Epithelial cell of proximal tubule (primary cell): ENCODE measurements at regions not wholly inside any gene's neighbourhood (a gene's known extent, or its start where the extent isn't known, plus 50 kb on each side); places are given as distances from the start of the nearest gene placed in this dataset.

ENCODE experiments used
- DNase-seq: peaks from one replicate; pipeline ENCODE4 v3.0.0-alpha.2; 2011; ENCODE audit warnings: low read depth
- H3K4me3 ChIP-seq: 2 replicates; pipeline ENCODE4 v1.5.1; 2011; ENCODE audit warnings: low read depth, mild to moderate bottlenecking, low read length
- CTCF ChIP-seq: conservative IDR thresholded peaks from 2 replicates; pipeline ENCODE4 v1.5.1; 2012; ENCODE audit warnings: low read depth, mild to moderate bottlenecking, low read length

GRCh38 chr2:76323381-76323780 lies 612.7 kb upstream of the GCFC2 start:
- TF ChIP-seq CTCF: no peak
- no peak overlapping the region for H3K4me3 ChIP-seq
- no peak for DNase-seq

- no peak overlapping the region for H3K4me3 ChIP-seq
- no peak for TF ChIP-seq CTCF
- no peak for DNase-seq
These were observed 610.0 kb upstream of the GCFC2 start for GRCh38 chr2:76320716-76321115.

GRCh38 chr2:76318848-76319360 lies 608.2 kb upstream of the GCFC2 start:
- no peak for DNase-seq
- no peak overlapping the region for H3K4me3 ChIP-seq
- TF ChIP-seq CTCF: no peak

GRCh38 chr2:76316691-76317090 lies 606.0 kb upstream of the GCFC2 start:
- DNase-seq: no peak
- TF ChIP-seq CTCF: no peak

GRCh38 chr2:76314271-76315020 lies 603.7 kb upstream of the GCFC2 start:
- no peak for DNase-seq
- TF ChIP-seq CTCF: no peak
- H3K4me3 ChIP-seq: no peak overlapping the region

More at GRCh38 chr2:76316691-76317090, 606.0 kb upstream of the GCFC2 start:
- no peak overlapping the region for H3K4me3 ChIP-seq

GRCh38 chr2:76312236-76312635 lies 601.5 kb upstream of the GCFC2 start:
- no peak for DNase-seq
- TF ChIP-seq CTCF: no peak
- H3K4me3 ChIP-seq: no peak overlapping the region

- H3K4me3 ChIP-seq: no peak overlapping the region
- TF ChIP-seq CTCF: no peak
These were observed 601.0 kb upstream of the GCFC2 start for GRCh38 chr2:76311728-76312127.

More at GRCh38 chr2:76311728-76312127, 601.0 kb upstream of the GCFC2 start:
- DNase-seq: no peak
